CD4-positive, CD25-positive, alpha-beta regulatory T cell (primary cell): ENCODE measurements at regions not wholly inside any gene's neighbourhood (a gene's known extent, or its start where the extent isn't known, plus 50 kb on each side); places are given as distances from the start of the nearest gene placed in this dataset.
"Not testable (repeated sequence)": the region's sequence is repeated elsewhere in the genome, so short reads cannot be mapped to it uniquely, and the experiment has no call there.

Experiments
- ATAC-seq, 2 donors: fragments of 150-1000 bp; cut with Tn5 transposase; one replicate each; pipeline ENCODE4 v1.10.0; 2021; ENCODE audit warnings: low read depth in 2 of 2, moderate number of reproducible peaks in 2 of 2, moderate library complexity in 1 of 2
- DNase-seq, 3 donors: peaks; one replicate each; pipeline versions ENCODE4 v3.0.0 to v3.0.0-alpha.2; 2012 to 2022; ENCODE audit warnings: mixed read lengths in 1 of 3
- H3K27ac ChIP-seq: one replicate; pipeline ENCODE4 v1.7.0; 2013; ENCODE audit warnings: mild to moderate bottlenecking, low read length; ENCODE audit not compliant: insufficient read depth, poor library complexity, severe bottlenecking
- H3K27me3 ChIP-seq: one replicate; pipeline ENCODE4 v1.7.0; 2013; ENCODE audit warnings: low read length; ENCODE audit not compliant: control insufficient read depth, insufficient read depth
- H3K36me3 ChIP-seq: one replicate; pipeline ENCODE4 v1.7.0; 2013; ENCODE audit warnings: mild to moderate bottlenecking, low read length, moderate library complexity; ENCODE audit not compliant: control insufficient read depth, insufficient read depth
- H3K4me1 ChIP-seq: 2 replicates; pipeline ENCODE4 v1.7.0; 2013; ENCODE audit warnings: mild to moderate bottlenecking, low read length; ENCODE audit not compliant: insufficient read depth, control insufficient read depth, poor library complexity, severe bottlenecking
- H3K4me3 ChIP-seq: one replicate; pipeline ENCODE4 v1.7.0; 2013; ENCODE audit warnings: low read depth, mild to moderate bottlenecking, low read length, moderate library complexity
- H3K9me3 ChIP-seq, 2 experiments: 1 replicate in 1 of 2; 2 replicates in 1 of 2; pipeline ENCODE4 v1.7.0; 2013; ENCODE audit warnings: low read length in 2 of 2, mild to moderate bottlenecking in 1 of 2, moderate library complexity in 1 of 2; ENCODE audit not compliant: control insufficient read depth in 2 of 2
- H3K27ac Mint-ChIP-seq, 3 donors: one replicate each; pipeline ENCODE4 v1.8.0; 2020 to 2022; ENCODE audit warnings: mild to moderate bottlenecking in 3 of 3, mixed read lengths in 3 of 3, moderate library complexity in 2 of 3
- H3K27me3 Mint-ChIP-seq: one replicate; pipeline ENCODE4 v1.8.0; 2022; ENCODE audit warnings: mild to moderate bottlenecking, mixed read lengths
- H3K36me3 Mint-ChIP-seq: one replicate; pipeline ENCODE4 v1.8.0; 2020; ENCODE audit warnings: mixed read lengths
- H3K4me1 Mint-ChIP-seq, 4 donors: one replicate each; pipeline ENCODE4 v1.8.0; 2020 to 2022; ENCODE audit warnings: mixed read lengths in 4 of 4, mild to moderate bottlenecking in 1 of 4
- H3K4me3 Mint-ChIP-seq, 4 donors: one replicate each; pipeline ENCODE4 v1.8.0; 2020 to 2022; ENCODE audit warnings: mild to moderate bottlenecking in 4 of 4, mixed read lengths in 4 of 4, moderate library complexity in 3 of 4
- H3K9me3 Mint-ChIP-seq, 7 donors: one replicate each; pipeline ENCODE4 v1.8.0; 2020 to 2022; ENCODE audit warnings: mixed read lengths in 7 of 7, mild to moderate bottlenecking in 3 of 7, moderate library complexity in 2 of 7

GRCh38 chr9:108400297-108400696 lies 455.5 kb downstream of the ACTL7B start:
- Histone ChIP-seq H3K27ac (no peak overlapping the region), H3K4me3 (no peak overlapping the region), H3K4me1 (no peaks in the 10 kb centered on the region), H3K36me3 (no peaks in the 10 kb centered on the region), H3K27me3 (no peaks in the 10 kb centered on the region), H3K9me3 (no peaks in the 10 kb centered on the region)
- no peak overlapping the region for H3K27ac Mint-ChIP-seq
- H3K4me3 Mint-ChIP-seq: no peak overlapping the region
- no peak for DNase-seq
- ATAC-seq: no peak
- H3K4me1 Mint-ChIP-seq: no peaks in the 10 kb centered on the region
- no peaks in the 10 kb centered on the region for H3K36me3 Mint-ChIP-seq
- H3K9me3 Mint-ChIP-seq: peaks cover 0 to 3% (median 0%) of the 10 kb centered on the region in 7 donors
- H3K27me3 Mint-ChIP-seq: no peaks in the 10 kb centered on the region

- no peaks in the 10 kb centered on the region for H3K4me1 Mint-ChIP-seq
- H3K9me3 ChIP-seq: no peaks in the 10 kb centered on the region
- H3K4me3 ChIP-seq: no peak overlapping the region
- ATAC-seq: no peak
- no peak overlapping the region for H3K4me3 Mint-ChIP-seq
- H3K27ac Mint-ChIP-seq: no peak overlapping the region
- DNase-seq: no peak
- no peak overlapping the region for H3K27ac ChIP-seq
- no peaks in the 10 kb centered on the region for H3K36me3 ChIP-seq
- no peaks in the 10 kb centered on the region for H3K4me1 ChIP-seq
- H3K9me3 Mint-ChIP-seq: peaks cover 0 to 3% (median 0%) of the 10 kb centered on the region in 7 donors
- no peaks in the 10 kb centered on the region for H3K36me3 Mint-ChIP-seq
- no peaks in the 10 kb centered on the region for H3K27me3 ChIP-seq
- no peaks in the 10 kb centered on the region for H3K27me3 Mint-ChIP-seq
Measured at GRCh38 chr9:108399851-108400250, 455.9 kb downstream of the ACTL7B start.

GRCh38 chr9:108397286-108397685 lies 458.5 kb downstream of the ACTL7B start:
- Histone ChIP-seq H3K4me3 (no peak overlapping the region), H3K4me1 (no peaks in the 10 kb centered on the region), H3K27ac (no peak overlapping the region), H3K9me3 (no peaks in the 10 kb centered on the region), H3K36me3 (no peaks in the 10 kb centered on the region), H3K27me3 (no peaks in the 10 kb centered on the region)
- no peaks in the 10 kb centered on the region for H3K4me1 Mint-ChIP-seq
- H3K4me3 Mint-ChIP-seq: no peak overlapping the region
- ATAC-seq (no peak), DNase-seq (no peak)
- no peaks in the 10 kb centered on the region for H3K27me3 Mint-ChIP-seq
- H3K36me3 Mint-ChIP-seq: no peaks in the 10 kb centered on the region
- H3K27ac Mint-ChIP-seq: no peak overlapping the region
- H3K9me3 Mint-ChIP-seq: peaks cover 0 to 2% (median 0%) of the 10 kb centered on the region in 7 donors

- DNase-seq (no peak), ATAC-seq (no peak)
- no peaks in the 10 kb centered on the region for H3K4me1 Mint-ChIP-seq
- H3K36me3 Mint-ChIP-seq: no peaks in the 10 kb centered on the region
- no peak overlapping the region for H3K4me3 Mint-ChIP-seq
- Histone ChIP-seq H3K36me3 (no peaks in the 10 kb centered on the region), H3K27me3 (no peaks in the 10 kb centered on the region), H3K9me3 (no peaks in the 10 kb centered on the region), H3K4me3 (no peak overlapping the region), H3K4me1 (no peaks in the 10 kb centered on the region), H3K27ac (no peak overlapping the region)
- H3K9me3 Mint-ChIP-seq: peaks cover 0 to 2% (median 0%) of the 10 kb centered on the region in 7 donors
- H3K27ac Mint-ChIP-seq: no peak overlapping the region
- H3K27me3 Mint-ChIP-seq: no peaks in the 10 kb centered on the region
Measured at GRCh38 chr9:108396611-108397010, 459.2 kb downstream of the ACTL7B start.

GRCh38 chr9:108396193-108396592 lies 459.6 kb downstream of the ACTL7B start:
- no peaks in the 10 kb centered on the region for H3K36me3 Mint-ChIP-seq
- H3K27ac Mint-ChIP-seq: no peak overlapping the region
- Histone ChIP-seq H3K9me3 (no peaks in the 10 kb centered on the region), H3K4me1 (no peaks in the 10 kb centered on the region), H3K4me3 (no peak overlapping the region), H3K27ac (no peak overlapping the region), H3K36me3 (no peaks in the 10 kb centered on the region), H3K27me3 (no peaks in the 10 kb centered on the region)
- no peaks in the 10 kb centered on the region for H3K27me3 Mint-ChIP-seq
- DNase-seq: no peak
- H3K4me3 Mint-ChIP-seq: no peak overlapping the region
- no peak for ATAC-seq
- peaks cover 0 to 2% (median 0%) of the 10 kb centered on the region in 7 donors for H3K9me3 Mint-ChIP-seq
- H3K4me1 Mint-ChIP-seq: no peaks in the 10 kb centered on the region

GRCh38 chr9:108395421-108395820 lies 460.4 kb downstream of the ACTL7B start:
- Mint-ChIP-seq H3K27ac (no peak overlapping the region), H3K36me3 (no peaks in the 10 kb centered on the region), H3K4me3 (no peak overlapping the region), H3K27me3 (no peaks in the 10 kb centered on the region), H3K4me1 (no peaks in the 10 kb centered on the region), H3K9me3 (peaks cover 0 to 2% (median 0%) of the 10 kb centered on the region in 7 donors)
- Histone ChIP-seq H3K27me3 (no peaks in the 10 kb centered on the region), H3K27ac (no peak overlapping the region), H3K36me3 (no peaks in the 10 kb centered on the region), H3K4me3 (no peak overlapping the region), H3K9me3 (no peaks in the 10 kb centered on the region), H3K4me1 (no peaks in the 10 kb centered on the region)
- ATAC-seq: no peak
- no peak for DNase-seq

- Mint-ChIP-seq H3K4me3 (no peak overlapping the region), H3K27ac (no peak overlapping the region), H3K36me3 (no peaks in the 10 kb centered on the region), H3K27me3 (no peaks in the 10 kb centered on the region), H3K4me1 (no peaks in the 10 kb centered on the region), H3K9me3 (peaks cover 0 to 2% (median 0%) of the 10 kb centered on the region in 7 donors)
- Histone ChIP-seq H3K4me3 (no peak overlapping the region), H3K27ac (no peak overlapping the region), H3K27me3 (no peaks in the 10 kb centered on the region), H3K9me3 (no peaks in the 10 kb centered on the region), H3K36me3 (no peaks in the 10 kb centered on the region), H3K4me1 (no peaks in the 10 kb centered on the region)
- no peak for DNase-seq
- no peak for ATAC-seq
Measured at GRCh38 chr9:108394726-108395125, 461.1 kb downstream of the ACTL7B start.

GRCh38 chr9:108393481-108394001 lies 462.2 kb downstream of the ACTL7B start:
- H3K4me1 ChIP-seq, H3K9me3 Mint-ChIP-seq, H3K4me3 ChIP-seq, H3K9me3 ChIP-seq, H3K36me3 Mint-ChIP-seq, H3K27me3 Mint-ChIP-seq, H3K27ac ChIP-seq, H3K36me3 ChIP-seq, H3K27me3 ChIP-seq, ATAC-seq, H3K4me3 Mint-ChIP-seq, DNase-seq, H3K4me1 Mint-ChIP-seq, H3K27ac Mint-ChIP-seq: not testable (repeated sequence)
